CD14-positive monocyte (primary cell): ENCODE measurements at regions not wholly inside any gene's neighbourhood (a gene's known extent, or its start where the extent isn't known, plus 50 kb on each side); places are given as distances from the start of the nearest gene placed in this dataset.

Experiments
- DNase-seq, 3 donors: peaks; one replicate each; pipeline ENCODE4 v3.0.0-alpha.2; 2011 to 2022
- H2AFZ ChIP-seq: 2 replicates; pipeline ENCODE4 v1.6.0; 2012; ENCODE audit warnings: mild to moderate bottlenecking, low read depth, low read length, inconsistent platforms; ENCODE audit not compliant: insufficient read depth, poor library complexity, severe bottlenecking
- H3K27ac ChIP-seq, 2 donors: 1 replicate in 1 of 2; 2 replicates in 1 of 2; pipeline ENCODE4 v1.5.1; 2012 to 2013; ENCODE audit warnings: low read length in 2 of 2, control low read depth in 1 of 2, inconsistent platforms in 1 of 2, low read depth in 1 of 2, mild to moderate bottlenecking in 1 of 2
- H3K27me3 ChIP-seq, 2 donors: one replicate each; pipeline versions ENCODE4 v1.6.0 to v1.6.1; 2011 to 2013; ENCODE audit warnings: low read length in 2 of 2; ENCODE audit not compliant: control insufficient read depth in 2 of 2, insufficient read depth in 2 of 2
- H3K36me3 ChIP-seq, 2 donors: replicated peaks in 1 of 2; 1 replicate in 1 of 2; 2 replicates in 1 of 2; pipeline versions ENCODE4 v1.5.1 to v1.6.1; 2012 to 2013; ENCODE audit warnings: low read length in 2 of 2, control low read depth in 1 of 2, inconsistent platforms in 1 of 2, mild to moderate bottlenecking in 1 of 2; ENCODE audit not compliant: insufficient read depth in 2 of 2, control insufficient read depth in 1 of 2
- H3K4me1 ChIP-seq, 2 donors: 1 replicate in 1 of 2; 2 replicates in 1 of 2; pipeline versions ENCODE4 v1.5.1 to v1.6.1; 2012 to 2013; ENCODE audit warnings: low read length in 2 of 2, control low read depth in 1 of 2, inconsistent platforms in 1 of 2, mild to moderate bottlenecking in 1 of 2, moderate library complexity in 1 of 2; ENCODE audit not compliant: insufficient read depth in 2 of 2, control insufficient read depth in 1 of 2
- H3K4me2 ChIP-seq: replicated peaks from 2 replicates; pipeline ENCODE3; 2012; ENCODE audit warnings: low read length, moderate library complexity, mild to moderate bottlenecking; ENCODE audit not compliant: poor library complexity, severe bottlenecking; ENCODE audit errors: extremely low read depth
- H3K4me3 ChIP-seq, 3 experiments: fragments of 200-600 bp in 1 of 3; sonication (generic) in 1 of 3; replicated peaks in 1 of 3; 1 replicate in 2 of 3; 2 replicates in 1 of 3; pipeline ENCODE4 v1.5.1; 2011 to 2013; ENCODE audit warnings: low read length in 3 of 3, mild to moderate bottlenecking in 3 of 3, control low read depth in 2 of 3, low read depth in 2 of 3, inconsistent platforms in 1 of 3, moderate library complexity in 1 of 3
- H3K79me2 ChIP-seq: 2 replicates; pipeline ENCODE4 v1.6.0; 2012; ENCODE audit warnings: mild to moderate bottlenecking, control low read depth, inconsistent platforms, low read length, moderate library complexity; ENCODE audit not compliant: insufficient read depth
- H3K9ac ChIP-seq: 2 replicates; pipeline ENCODE4 v1.6.0; 2017; ENCODE audit warnings: low read length, mild to moderate bottlenecking; ENCODE audit not compliant: insufficient read depth, poor library complexity, severe bottlenecking
- H3K9me3 ChIP-seq, 2 donors: replicated peaks in 1 of 2; 1 replicate in 1 of 2; 2 replicates in 1 of 2; pipeline versions ENCODE4 v1.5.1 to v1.6.1; 2012 to 2013; ENCODE audit warnings: low read length in 2 of 2, control low read depth in 1 of 2; ENCODE audit not compliant: control insufficient read depth in 1 of 2, insufficient read depth in 1 of 2
- H4K20me1 ChIP-seq: 2 replicates; pipeline ENCODE4 v1.6.0; 2012; ENCODE audit warnings: mild to moderate bottlenecking, low read length, control low read depth, moderate library complexity; ENCODE audit not compliant: insufficient read depth
- H3K27ac Mint-ChIP-seq, 7 donors: one replicate each; pipeline ENCODE4 v1.8.0; 2020; ENCODE audit warnings: mild to moderate bottlenecking in 7 of 7, mixed read lengths in 7 of 7, moderate library complexity in 6 of 7, inconsistent platforms in 2 of 7
- H3K27me3 Mint-ChIP-seq, 3 donors: one replicate each; pipeline ENCODE4 v1.8.0; 2021 to 2022; ENCODE audit warnings: low read depth in 3 of 3, mild to moderate bottlenecking in 3 of 3, mixed read lengths in 3 of 3, moderate library complexity in 3 of 3, inconsistent platforms in 1 of 3
- H3K36me3 Mint-ChIP-seq, 2 donors: one replicate each; pipeline ENCODE4 v1.8.0; 2020; ENCODE audit warnings: mixed read lengths in 2 of 2, inconsistent platforms in 1 of 2, mild to moderate bottlenecking in 1 of 2
- H3K4me1 Mint-ChIP-seq: one replicate; pipeline ENCODE4 v1.8.0; 2020; ENCODE audit warnings: mild to moderate bottlenecking, mixed read lengths
- H3K4me3 Mint-ChIP-seq, 2 donors: one replicate each; pipeline ENCODE4 v1.8.0; 2020; ENCODE audit warnings: mild to moderate bottlenecking in 2 of 2, mixed read lengths in 2 of 2, moderate library complexity in 1 of 2
- H3K9me3 Mint-ChIP-seq, 7 donors: one replicate each; pipeline ENCODE4 v1.8.0; 2020 to 2022; ENCODE audit warnings: mixed read lengths in 7 of 7, mild to moderate bottlenecking in 6 of 7, moderate library complexity in 6 of 7, inconsistent platforms in 2 of 7
- CTCF ChIP-seq: fragments of 200-600 bp; IDR thresholded peaks from one replicate; pipeline ENCODE4 v1.8.0; 2022; ENCODE audit warnings: antibody characterized with exemption, mild to moderate bottlenecking
- WGBS: methylation state at CpG from one replicate; pipeline ENCODE4 v1.1.5; 2013; ENCODE audit warnings: missing lambda C conversion rate; ENCODE audit not compliant: insufficient coverage; 5-methylcytosine and 5-hydroxymethylcytosine counted together
- intact Hi-C, 2 donors: fragments of 100-400 bp; cut with micrococcal nuclease; formaldehyde crosslinking; loops; one replicate each; pipeline versions ENCODE4 v1.15.0 to v1.15.1; 2023

- Histone ChIP-seq H3K27me3 (no peaks in the 10 kb centered on the region), H3K4me2 (no peak overlapping the region), H3K36me3 (no peaks in the 10 kb centered on the region), H3K79me2 (no peaks in the 10 kb centered on the region), H3K9me3 (no peaks in the 10 kb centered on the region), H4K20me1 (no peaks in the 10 kb centered on the region), H3K4me3 (no peak overlapping the region), H3K9ac (no peak overlapping the region), H3K27ac (no peak overlapping the region), H3K4me1 (no peaks in the 10 kb centered on the region), H2AFZ (no peak overlapping the region)
- no peaks in the 10 kb centered on the region for H3K27me3 Mint-ChIP-seq
- peaks cover 0 to 3% (median 0%) of the 10 kb centered on the region in 7 donors for H3K9me3 Mint-ChIP-seq
- intact Hi-C loops = no loop called here
- H3K4me3 Mint-ChIP-seq = no peak overlapping the region
- DNase-seq = no peak
- H3K36me3 Mint-ChIP-seq = peaks cover 0 to 6% of the 10 kb centered on the region in 2 donors
- H3K4me1 Mint-ChIP-seq = peaks cover 1% of the 10 kb centered on the region
- H3K27ac Mint-ChIP-seq = no peak overlapping the region
- 93% methylated on average over 3 of the region's 3 CpGs for WGBS
- no peak for TF ChIP-seq CTCF
Observed at GRCh38 chr18:39713961-39714360, 2148.4 kb upstream of the CELF4 start.

GRCh38 chr18:39711701-39712100 is 2146.1 kb upstream of the CELF4 start:
- TF ChIP-seq CTCF = no peak
- peaks cover 0 to 4% (median 0%) of the 10 kb centered on the region in 7 donors for H3K9me3 Mint-ChIP-seq
- Histone ChIP-seq H2AFZ (no peak overlapping the region), H3K9ac (no peak overlapping the region), H3K4me1 (no peaks in the 10 kb centered on the region), H3K4me3 (no peak overlapping the region), H3K36me3 (no peaks in the 10 kb centered on the region), H3K4me2 (no peak overlapping the region), H4K20me1 (no peaks in the 10 kb centered on the region), H3K27me3 (no peaks in the 10 kb centered on the region), H3K9me3 (no peaks in the 10 kb centered on the region), H3K79me2 (no peaks in the 10 kb centered on the region), H3K27ac (no peak overlapping the region)
- H3K27me3 Mint-ChIP-seq = no peaks in the 10 kb centered on the region
- H3K4me1 Mint-ChIP-seq = peaks cover 1% of the 10 kb centered on the region
- intact Hi-C loops = no loop called here
- H3K27ac Mint-ChIP-seq = no peak overlapping the region
- no peak overlapping the region for H3K4me3 Mint-ChIP-seq
- H3K36me3 Mint-ChIP-seq = peaks cover 1 to 6% of the 10 kb centered on the region in 2 donors
- no peak for DNase-seq
